H1 (cell line): ENCODE measurements at regions not wholly inside any gene's neighbourhood (a gene's known extent, or its start where the extent isn't known, plus 50 kb on each side); places are given as distances from the start of the nearest gene placed in this dataset.

Source experiments
- BACH1 ChIP-seq: IDR thresholded peaks from 2 replicates; pipeline ENCODE4 v1.6.1; 2012; ENCODE audit warnings: low read length, improper control_type of control experiment
- CBX5 ChIP-seq: fragments of 300-800, 300-1000 bp; sonication (generic); IDR thresholded peaks from 2 replicates; pipeline ENCODE4 v1.7.1; 2016; ENCODE audit warnings: antibody characterized with exemption, low read length, low read depth
- CREB1 ChIP-seq: IDR thresholded peaks from 2 replicates; pipeline ENCODE4 v1.6.1; 2012; ENCODE audit warnings: inconsistent platforms
- EZH2 ChIP-seq: fragments of 200-600 bp; sonication (generic); IDR thresholded peaks from 2 replicates; pipeline ENCODE4 v1.7.1; 2012; ENCODE audit warnings: low read depth, mild to moderate bottlenecking, moderate library complexity, low read length, inconsistent platforms; ENCODE audit not compliant: severe bottlenecking
- JUND ChIP-seq: IDR thresholded peaks from 2 replicates; pipeline ENCODE4 v1.6.1; 2011; ENCODE audit warnings: mild to moderate bottlenecking, improper control_type of control experiment, low read length
- MAFK ChIP-seq: IDR thresholded peaks from 2 replicates; pipeline ENCODE4 v1.6.1; 2012; ENCODE audit warnings: low read depth, mild to moderate bottlenecking, improper control_type of control experiment, low read length
- POLR2A ChIP-seq, 2 experiments: IDR thresholded peaks; 1 replicate in 1 of 2; 2 replicates in 1 of 2; pipeline ENCODE4 v1.6.1; 2011; ENCODE audit warnings: low read depth in 2 of 2, low read length in 2 of 2, mild to moderate bottlenecking in 2 of 2; ENCODE audit errors: control extremely low read depth in 1 of 2
- POLR2AphosphoS5 ChIP-seq: IDR thresholded peaks from 2 replicates; pipeline ENCODE4 v1.6.1; 2011; ENCODE audit warnings: low read depth, low read length
- TAF1 ChIP-seq: IDR thresholded peaks from 2 replicates; pipeline ENCODE4 v1.6.1; 2011; ENCODE audit warnings: mild to moderate bottlenecking, low read depth, low read length
- TEAD4 ChIP-seq: IDR thresholded peaks from 2 replicates; pipeline ENCODE4 v1.6.1; 2012; ENCODE audit warnings: low read depth, low read length, inconsistent platforms, mixed read lengths
- YY1 ChIP-seq: IDR thresholded peaks from 2 replicates; pipeline ENCODE4 v1.6.1; 2011; ENCODE audit warnings: low read depth, mild to moderate bottlenecking, low read length
- TF ChIP-seq, protein P1 (sequence below), 3 experiments: IDR thresholded peaks; 1 replicate in 2 of 3; 2 replicates in 1 of 3; pipeline versions ENCODE4 v1.5.1 to v1.6.1; 2011; ENCODE audit warnings: low read length in 3 of 3, mild to moderate bottlenecking in 3 of 3, inconsistent platforms in 2 of 3, low read depth in 1 of 3, moderate library complexity in 1 of 3; ENCODE audit not compliant: insufficient read depth in 1 of 3; ENCODE audit errors: control extremely low read depth in 1 of 3
- TF ChIP-seq, protein P2 (sequence below): IDR thresholded peaks from 2 replicates; pipeline ENCODE4 v1.6.1; 2012; ENCODE audit warnings: inconsistent platforms
- TF ChIP-seq, protein P3 (sequence below): IDR thresholded peaks from 2 replicates; pipeline ENCODE4 v1.6.1; 2012; ENCODE audit warnings: low read length, inconsistent platforms

DNA sequence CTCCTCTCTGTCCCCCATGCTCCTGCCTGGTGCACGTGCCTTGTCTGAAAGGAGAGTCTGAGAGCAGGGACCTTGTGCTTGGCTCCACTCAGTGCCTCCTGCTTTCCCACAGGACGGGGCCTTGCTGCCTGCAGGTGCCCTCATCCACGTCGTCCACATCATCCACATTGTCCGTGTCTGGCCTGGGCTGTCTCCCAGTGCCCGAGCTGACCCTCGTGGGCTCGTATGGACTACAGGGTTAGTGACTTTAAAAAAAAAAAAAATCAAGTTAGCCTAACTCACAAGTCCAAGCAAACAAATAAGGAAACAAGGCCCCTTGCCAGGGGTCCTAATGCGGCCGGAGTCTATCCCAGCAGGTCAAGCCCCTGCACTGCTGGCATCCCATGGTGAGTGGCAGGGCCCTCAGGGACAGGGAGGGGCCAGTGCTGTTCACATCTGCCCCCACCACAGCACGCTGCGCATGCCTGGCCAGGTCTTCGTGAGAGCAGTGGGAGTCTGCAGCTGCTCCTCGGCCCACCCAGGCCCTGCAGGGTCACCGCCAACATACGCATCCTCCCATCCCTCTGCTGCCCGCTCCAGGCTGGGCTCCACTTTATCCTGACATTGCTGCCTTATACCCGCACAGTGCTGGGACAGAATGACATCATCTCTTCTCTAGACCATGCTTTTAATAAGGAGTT lies 232.6 kb downstream of the NDUFA10 start:
- TF ChIP-seq, protein P1, sequence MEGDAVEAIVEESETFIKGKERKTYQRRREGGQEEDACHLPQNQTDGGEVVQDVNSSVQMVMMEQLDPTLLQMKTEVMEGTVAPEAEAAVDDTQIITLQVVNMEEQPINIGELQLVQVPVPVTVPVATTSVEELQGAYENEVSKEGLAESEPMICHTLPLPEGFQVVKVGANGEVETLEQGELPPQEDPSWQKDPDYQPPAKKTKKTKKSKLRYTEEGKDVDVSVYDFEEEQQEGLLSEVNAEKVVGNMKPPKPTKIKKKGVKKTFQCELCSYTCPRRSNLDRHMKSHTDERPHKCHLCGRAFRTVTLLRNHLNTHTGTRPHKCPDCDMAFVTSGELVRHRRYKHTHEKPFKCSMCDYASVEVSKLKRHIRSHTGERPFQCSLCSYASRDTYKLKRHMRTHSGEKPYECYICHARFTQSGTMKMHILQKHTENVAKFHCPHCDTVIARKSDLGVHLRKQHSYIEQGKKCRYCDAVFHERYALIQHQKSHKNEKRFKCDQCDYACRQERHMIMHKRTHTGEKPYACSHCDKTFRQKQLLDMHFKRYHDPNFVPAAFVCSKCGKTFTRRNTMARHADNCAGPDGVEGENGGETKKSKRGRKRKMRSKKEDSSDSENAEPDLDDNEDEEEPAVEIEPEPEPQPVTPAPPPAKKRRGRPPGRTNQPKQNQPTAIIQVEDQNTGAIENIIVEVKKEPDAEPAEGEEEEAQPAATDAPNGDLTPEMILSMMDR (IDR thresholded peaks at IDR 0.05; ENCODE audit: control extremely low read depth in 1 of 3, insufficient read depth in 1 of 3, low read depth in 1 of 3, low read length in 3 of 3): no peak
- TF ChIP-seq MAFK (no peak), POLR2A (IDR thresholded peaks at IDR 0.05; ENCODE audit: control extremely low read depth in 1 of 2, low read depth in 2 of 2, low read length in 2 of 2) (no peak), YY1 (no peak), TEAD4 (no peak), CBX5 (no peak), CREB1 (no peak), TAF1 (no peak), BACH1 (no peak), EZH2 (no peak), POLR2AphosphoS5 (no peak), JUND (no peak)
- TF ChIP-seq, protein P2, sequence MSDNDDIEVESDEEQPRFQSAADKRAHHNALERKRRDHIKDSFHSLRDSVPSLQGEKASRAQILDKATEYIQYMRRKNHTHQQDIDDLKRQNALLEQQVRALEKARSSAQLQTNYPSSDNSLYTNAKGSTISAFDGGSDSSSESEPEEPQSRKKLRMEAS: no peak
- TF ChIP-seq, protein P3, sequence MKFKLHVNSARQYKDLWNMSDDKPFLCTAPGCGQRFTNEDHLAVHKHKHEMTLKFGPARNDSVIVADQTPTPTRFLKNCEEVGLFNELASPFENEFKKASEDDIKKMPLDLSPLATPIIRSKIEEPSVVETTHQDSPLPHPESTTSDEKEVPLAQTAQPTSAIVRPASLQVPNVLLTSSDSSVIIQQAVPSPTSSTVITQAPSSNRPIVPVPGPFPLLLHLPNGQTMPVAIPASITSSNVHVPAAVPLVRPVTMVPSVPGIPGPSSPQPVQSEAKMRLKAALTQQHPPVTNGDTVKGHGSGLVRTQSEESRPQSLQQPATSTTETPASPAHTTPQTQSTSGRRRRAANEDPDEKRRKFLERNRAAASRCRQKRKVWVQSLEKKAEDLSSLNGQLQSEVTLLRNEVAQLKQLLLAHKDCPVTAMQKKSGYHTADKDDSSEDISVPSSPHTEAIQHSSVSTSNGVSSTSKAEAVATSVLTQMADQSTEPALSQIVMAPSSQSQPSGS: no peak
